ENCODE measurements at regions not wholly inside any gene's neighbourhood (a gene's known extent, or its start where the extent isn't known, plus 50 kb on each side); places are given as distances from the start of the nearest gene placed in this dataset.
"Not testable (repeated sequence)": the region's sequence is repeated elsewhere in the genome, so short reads cannot be mapped to it uniquely, and the experiment has no call there.

DNA sequence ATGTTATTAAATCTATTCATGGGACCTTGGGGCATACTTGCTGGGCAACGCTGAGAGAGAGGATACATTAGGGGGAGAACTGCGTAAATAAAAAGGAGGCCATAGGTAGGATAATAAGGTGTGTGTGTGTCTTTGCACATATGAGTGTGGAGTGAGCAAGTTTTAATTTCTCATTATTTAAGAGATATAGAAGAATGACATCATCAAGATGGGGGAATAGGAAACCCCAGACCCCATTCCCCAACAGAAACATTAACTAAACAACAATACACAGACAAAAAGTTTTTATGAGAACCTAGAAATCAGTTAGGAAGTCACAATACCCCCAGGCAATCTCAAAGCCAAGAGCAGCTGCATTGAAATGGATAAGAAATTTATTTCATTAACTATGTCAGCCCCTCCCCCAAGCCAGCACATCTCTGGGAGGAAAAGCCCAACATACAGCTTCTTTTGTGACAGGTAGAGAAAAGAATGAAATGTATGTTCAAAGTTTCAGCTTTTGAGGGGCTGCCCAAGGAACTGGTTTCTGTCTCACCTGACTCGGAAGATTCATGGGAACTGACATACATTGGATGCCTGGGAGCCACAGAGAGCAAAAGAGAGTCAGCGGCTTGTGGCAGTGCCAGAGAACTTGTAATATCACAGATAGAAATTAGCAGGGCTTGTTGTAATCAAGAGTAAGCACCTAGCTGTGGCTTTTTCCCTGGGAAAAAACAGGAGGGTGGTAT is 234.3 kb upstream of the NFIA start:
- no peak for DNase-seq

DNA sequence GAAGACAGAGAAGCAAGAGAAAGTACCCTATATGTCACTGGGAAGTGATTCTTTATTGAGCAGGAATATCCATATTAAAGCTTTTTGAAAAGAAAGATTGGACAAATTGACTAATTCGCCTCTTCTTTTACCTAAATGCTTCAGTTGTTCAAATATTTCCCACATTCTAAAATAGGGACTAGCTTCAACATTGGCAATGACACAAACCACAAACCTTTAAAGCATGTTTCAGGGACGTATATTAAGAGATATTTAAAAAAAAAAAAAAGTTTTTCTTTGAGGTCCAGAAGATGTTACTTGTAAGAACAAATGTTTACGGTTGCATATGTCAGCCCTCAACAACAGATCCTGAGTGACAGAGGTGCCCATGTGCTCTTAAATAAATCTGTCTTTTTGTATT is 235.0 kb upstream of the NFIA start:
- no peak for DNase-seq

DNA sequence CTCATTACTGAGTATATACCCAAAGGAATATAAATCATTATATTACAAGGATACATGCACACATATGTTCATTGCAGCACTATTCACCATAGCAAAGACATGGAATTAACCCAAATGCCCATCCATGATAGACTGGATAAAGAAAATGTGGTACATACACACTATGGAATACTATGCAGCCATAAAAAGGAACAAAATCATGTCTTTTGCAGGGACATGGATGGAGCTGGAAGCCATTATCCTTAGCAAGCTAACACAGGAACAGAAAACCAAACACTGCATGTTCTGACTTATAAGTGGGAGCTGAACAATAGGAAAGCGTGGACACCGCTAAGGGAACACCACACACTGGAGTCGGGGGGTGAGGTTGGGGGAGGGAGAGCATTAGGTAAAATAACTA is 236.7 kb upstream of the NFIA start:
- not testable (repeated sequence) for DNase-seq

DNA sequence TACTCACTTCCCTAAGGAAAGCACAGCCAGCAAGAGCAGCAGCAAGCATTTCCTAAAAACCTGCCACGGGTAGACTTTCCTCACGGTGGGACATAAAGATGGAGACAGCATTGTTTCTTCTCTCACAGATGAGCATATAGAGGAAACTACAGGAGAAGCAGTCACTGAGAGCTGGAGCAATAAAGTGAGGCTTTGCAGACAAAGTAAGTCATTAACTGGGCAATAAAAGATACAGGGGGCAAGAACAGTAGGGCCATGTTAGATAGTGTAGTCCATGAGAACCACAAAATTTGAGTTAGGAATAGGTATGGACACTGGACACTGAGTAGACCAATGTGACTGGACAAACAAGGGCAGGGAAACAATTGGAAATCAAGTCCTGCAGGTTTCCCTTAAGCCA is 240.1 kb upstream of the NFIA start:
- DNase-seq: no peak

DNA sequence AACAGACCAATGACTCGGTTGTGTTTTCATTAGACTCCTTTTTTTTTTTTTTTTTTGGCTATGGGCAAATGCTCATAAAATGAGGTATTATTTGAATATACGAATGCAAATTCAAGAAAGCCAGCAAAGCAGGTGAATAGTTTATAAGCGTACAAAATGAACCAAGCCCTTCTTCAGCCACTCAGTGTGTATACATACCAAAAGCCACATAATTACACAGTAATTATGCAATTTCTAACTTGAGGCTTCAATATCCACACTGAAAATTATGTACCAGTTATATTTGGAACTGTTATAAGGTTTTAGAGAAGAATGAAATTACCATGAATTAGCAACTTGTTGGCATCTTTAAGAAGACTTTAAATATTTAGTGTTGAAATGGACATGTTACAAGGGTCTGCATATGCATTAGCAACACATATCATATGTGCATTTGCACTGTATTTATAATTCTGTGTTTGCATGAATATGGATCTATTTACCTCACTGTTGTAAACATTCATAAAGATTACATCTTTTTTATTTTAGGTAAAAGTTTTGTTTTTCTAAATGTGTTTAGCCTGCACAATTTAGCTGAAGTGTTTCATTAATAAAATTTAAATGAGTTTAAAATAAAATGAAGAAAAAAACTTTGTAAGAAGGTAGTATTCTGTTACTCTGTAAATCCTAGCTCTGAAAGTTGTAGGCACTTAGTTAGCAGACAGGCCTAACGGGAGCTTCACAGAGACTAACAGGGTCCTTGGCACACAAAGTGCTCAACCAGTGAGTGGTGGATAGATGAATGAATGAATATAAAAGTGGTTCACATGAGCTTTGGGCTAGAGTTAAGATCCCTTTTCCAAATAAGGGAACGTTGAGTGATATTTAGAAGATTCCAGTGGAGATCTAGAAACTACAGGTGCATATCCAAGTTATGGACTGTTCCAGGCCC is 241.0 kb upstream of the NFIA start:
- no peak for DNase-seq

DNA sequence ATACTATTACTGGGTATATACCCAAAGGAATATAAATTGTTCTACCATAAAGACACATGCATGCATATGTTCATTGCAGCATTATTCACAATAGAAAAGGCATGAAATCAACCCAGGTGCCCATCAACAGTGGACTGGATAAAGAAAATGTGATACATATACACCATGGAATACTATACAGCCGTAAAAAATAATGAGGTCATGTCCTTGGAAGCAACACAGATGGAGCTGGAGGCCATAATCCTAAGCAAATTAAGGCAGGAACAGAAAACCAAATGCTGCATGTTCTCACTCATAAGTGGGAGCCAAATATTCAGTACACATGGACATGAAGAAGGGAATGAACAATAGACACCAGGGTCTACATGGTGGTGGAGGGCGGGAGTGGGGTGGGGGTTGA is 241.9 kb upstream of the NFIA start:
- DNase-seq: not testable (repeated sequence)

DNA sequence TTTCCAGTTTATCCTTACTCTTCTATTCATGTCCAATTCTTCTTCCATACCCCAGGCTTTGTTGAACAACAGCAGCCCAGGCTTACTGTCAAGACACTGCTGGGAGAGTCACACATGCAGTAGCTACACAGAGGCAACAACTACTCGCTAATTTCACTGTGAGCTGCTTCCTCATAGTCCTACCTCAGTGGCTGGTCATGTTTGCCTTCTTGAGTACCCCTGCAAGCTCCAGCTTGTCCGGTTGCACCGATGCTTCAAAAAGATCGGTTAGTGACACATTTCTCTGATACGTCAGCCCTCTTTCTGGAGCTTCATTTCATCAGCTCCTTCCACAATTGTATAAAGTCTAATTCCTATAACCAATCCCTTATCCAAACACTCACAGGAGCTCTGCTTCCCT is 246.7 kb upstream of the NFIA start:
- DNase-seq: no peak

DNA sequence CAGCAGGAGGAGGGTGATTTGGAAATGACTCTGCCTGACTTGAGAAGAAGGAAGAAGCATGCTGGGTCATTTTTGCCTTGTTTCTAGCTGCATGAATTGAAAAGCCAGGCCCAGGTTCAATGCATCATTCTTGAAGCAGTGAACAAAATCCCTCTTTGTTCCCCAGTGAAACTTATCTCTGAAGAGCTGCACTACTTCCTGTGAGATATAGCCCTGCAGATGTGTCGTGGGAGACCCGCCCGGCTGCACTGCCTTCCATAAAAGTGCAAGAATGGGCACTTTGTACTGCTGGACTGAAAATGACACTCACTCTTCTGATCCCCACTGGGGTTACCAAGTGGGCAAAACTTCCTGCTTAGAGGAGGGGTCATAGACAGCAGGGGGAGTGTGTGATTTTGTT is 249.2 kb upstream of the NFIA start:
- no peak for DNase-seq

DNA sequence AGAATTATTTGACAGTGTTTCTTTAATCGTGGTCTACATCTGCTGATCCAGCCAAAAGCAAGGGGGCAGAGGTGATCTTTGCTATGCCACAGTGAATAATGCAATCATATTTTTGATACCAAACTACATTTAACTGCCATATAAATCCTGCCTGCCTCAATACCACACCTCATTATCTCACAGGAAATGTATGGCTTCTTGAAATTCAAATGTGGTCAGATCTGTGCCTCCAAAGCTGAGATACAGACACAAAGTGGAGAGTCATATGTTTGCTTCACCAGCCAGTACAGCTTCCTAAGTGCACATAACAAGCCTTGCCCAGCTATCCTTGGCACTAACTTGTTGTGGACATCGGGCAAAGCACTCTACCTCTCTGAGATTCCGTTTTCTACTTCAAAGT is 250.0 kb upstream of the NFIA start:
- DNase-seq: no peak

DNA sequence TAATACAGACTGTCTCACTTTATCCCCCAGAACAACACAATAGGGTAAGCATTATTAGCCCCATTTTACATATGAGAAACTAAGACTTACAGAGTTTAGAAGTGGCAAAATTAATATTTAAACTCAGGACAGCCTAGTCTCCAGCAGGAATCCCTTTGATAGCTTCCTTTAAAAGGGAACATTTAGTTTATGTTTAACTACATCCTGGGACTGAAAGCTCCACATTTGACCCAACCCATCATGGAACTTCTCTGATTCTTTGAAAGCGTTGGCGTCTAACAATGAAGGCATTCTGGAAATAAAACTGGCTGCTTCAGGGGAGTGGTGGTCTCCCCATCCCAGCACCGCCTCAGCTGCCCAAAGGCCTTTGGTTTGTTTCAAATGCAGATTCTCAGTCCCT is 250.6 kb upstream of the NFIA start:
- DNase-seq: no peak

DNA sequence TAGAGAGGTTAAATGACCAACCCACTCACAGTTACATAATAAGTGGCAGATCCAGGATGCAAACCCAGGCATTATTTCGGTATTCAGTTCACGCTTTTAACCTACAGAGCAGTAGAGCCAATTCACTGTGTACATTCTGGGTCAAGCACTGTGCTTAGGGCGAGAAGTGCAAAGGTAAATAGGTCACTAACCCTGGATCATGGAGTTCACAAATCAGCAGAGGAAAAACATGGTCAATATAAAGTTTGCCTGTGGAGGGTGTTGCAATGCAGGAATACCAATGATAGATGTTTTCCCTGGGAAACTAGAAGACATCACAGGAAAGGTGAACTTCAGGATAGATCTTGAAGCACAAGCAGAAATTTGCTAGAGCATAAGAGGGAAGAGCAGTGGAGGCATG is 253.4 kb upstream of the NFIA start:
- no peak for DNase-seq

DNA sequence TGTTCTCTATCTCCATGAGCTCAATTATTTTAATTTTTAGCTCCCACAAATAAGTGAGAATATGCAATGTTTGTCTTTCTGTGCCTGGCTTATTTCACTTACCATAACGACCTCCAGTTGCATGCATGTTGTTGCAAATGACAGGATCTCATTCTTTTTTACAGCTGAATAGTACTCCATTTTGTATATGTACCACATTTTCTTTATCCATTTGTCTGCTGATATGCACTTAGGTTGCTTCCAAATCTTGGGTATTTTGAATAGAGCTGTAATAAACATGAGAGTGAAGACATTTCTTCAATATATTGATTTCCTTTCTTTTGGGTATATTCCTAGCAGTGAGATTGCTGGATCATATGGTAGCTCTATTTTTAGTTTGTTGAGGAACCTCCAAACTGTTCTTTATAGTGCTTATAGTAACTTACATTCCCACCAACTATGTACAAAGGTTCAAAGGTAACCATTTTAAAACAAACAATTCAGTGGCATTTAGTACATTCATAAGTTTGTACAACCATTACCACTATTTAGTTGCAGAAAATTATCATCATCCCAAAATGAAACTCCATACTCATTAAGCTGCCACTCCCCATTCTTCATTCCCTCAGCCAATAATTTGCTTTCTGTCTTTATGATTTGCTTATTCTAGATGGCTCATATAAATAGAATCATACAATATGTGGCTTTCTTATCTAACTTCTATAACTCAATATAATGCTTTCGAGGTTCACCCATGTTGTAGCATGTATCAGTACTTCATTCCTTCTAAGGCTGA is 255.9 kb upstream of the NFIA start:
- DNase-seq: no peak

DNA sequence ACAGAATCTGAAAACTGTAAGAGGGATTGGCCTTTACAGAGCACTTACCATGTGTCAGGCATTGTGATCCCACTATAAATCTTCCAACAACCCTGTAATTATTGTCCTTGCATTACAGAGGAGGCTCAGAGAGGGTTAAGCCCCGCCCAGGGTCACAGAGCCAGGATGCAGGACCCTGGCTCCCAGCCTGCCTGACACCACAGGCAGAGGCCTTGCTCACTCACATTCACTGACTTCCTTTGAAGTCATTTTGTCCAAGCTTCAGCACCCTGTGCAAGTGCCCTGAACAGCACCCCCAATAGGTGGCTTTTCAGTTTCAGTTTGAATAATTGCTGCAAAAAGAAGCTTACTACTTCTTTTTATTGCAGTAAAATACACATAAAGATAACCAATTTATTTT is 256.8 kb upstream of the NFIA start:
- DNase-seq: no peak

DNA sequence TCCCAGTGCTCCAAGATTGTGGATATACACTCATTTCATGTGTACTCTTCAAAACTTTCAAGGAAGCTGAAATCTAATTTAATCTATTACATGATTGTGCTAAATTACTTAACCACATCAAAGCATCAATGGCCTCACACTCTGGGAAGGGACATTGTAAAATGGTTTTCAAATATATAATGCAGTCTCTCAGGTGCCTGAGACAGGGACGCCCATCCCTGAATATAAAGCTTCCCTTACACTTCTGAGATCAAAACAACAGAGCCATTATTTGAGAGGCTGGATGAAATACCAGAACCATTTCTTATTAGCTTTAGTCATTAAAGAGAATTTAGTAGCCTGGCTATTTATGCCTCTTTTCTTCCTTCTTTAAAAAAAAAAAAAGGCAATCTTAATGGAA is 259.2 kb upstream of the NFIA start:
- no peak for DNase-seq

DNA sequence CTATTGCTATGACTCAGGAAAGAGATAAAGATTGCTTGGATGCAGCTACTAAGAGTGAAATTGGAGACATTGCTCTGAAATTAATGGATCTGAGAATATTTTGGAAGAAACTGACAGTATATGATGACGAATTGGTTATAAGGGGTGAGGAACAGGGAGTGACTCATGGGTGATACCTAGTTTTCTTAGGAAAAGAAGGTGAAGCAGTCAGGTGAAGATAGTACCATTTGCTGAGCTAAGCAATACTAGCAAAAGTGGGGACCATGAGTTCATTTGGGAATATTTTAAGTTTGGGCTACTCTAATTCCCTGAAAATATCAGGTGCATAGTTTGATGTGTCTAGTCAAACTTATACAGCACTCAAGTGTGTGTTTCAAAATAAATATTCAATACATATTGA is 260.1 kb upstream of the NFIA start:
- DNase-seq: no peak

DNA sequence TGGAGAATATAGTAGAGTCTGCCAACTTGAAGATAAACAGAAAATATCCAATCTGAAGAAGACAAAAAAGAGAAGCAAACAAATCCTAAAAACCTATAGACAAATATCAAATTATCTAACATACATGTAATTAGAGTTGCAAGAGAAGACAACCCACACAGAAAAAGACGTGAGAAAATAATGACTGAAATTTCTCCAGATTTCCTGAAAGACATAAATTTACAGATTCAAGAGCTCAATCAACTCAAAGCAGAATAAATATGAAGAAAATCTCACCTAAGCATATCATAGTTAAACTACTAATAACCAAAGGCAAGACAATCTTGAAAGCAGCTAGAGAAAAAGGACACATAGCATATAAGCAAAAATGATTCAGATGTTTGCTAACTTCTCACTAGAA is 261.2 kb upstream of the NFIA start:
- no peak for DNase-seq

DNA sequence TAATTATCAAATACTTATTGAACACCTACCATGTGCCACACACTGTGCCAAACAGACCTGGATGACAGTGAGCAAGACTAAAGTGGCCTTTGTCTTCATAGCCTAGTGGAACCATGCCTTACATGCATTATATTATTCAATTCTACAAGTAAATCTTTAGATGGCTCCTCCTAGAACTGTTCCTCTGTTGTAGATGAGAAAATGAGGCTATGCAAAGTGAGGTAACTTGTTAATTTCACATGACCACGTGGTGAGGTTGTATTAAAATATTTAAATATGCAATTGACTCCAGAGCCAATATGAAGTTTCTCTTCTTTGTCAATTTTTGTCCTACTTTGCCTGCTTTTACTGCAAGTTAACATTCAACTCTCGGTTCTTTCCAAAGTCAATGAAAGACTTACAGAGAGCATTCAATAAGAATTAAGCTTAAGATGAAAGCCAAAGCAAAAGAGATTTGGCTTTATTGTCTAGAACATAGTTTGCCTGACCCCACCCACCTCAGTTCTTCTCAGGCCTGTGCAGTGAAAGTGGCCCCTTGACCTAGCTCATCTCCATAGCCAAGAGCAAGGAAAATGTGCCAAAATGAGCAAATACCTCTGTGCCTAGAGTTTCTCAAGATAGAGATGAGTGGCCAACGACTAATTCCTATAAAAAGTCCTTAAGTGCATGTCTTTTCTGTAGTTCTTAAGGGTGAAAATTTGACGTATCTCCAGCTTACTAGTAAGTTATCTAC is 263.2 kb upstream of the NFIA start:
- DNase-seq: no peak

DNA sequence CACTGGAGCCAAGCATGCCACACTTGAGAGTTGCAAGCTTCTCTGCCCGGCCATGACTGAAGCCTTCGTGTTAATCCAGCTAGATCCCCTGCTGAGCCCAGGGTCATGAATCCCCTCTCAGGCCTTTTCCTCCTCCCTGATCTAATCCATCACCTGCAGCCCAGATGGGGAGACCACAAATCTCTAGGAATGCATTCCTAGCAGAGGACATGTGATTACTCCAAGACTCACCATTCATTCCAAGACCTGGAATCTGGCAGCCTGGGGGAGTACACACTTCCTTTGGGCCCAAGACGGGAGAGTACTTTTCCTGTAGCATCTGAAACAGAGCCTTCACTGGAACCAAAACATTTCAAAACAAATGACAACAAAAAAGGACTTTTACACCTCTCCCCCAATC is 269.3 kb upstream of the NFIA start:
- no peak for DNase-seq

DNA sequence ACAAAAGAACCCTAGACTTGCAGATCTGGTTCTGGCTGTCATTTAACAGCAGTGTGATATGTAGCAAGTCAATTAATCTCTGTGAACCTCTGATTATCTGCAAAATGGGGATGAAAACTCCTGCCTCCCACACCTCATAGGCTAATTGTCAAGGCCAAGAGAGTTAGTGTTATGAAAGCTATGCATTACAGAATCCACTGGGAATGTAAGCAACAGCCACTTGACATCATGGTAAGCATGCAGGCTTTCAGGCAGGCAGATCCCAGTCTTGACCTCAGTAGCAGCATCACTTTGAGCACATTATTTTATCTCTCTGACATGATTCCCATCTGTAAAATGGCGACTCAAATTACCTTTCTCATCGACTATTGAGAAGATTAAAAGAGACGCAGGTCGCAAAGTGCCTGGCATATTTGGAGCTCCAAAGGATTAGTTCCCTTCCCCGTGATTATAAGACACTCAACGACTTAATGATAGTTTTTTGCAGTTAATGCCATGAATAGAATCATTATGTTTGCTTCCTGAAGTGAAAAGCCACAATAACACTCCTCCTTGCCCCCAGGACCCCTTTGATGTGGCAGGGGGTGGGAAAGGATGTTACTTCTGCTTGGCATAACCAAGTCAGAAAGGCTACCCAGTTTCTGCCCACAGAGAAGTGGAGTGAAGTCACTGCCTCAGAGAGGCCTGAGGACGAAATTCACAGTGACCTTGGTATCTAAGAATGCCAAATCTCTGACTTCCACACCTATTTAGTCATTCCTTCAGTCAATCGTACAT is 273.0 kb upstream of the NFIA start:
- no peak for DNase-seq

DNA sequence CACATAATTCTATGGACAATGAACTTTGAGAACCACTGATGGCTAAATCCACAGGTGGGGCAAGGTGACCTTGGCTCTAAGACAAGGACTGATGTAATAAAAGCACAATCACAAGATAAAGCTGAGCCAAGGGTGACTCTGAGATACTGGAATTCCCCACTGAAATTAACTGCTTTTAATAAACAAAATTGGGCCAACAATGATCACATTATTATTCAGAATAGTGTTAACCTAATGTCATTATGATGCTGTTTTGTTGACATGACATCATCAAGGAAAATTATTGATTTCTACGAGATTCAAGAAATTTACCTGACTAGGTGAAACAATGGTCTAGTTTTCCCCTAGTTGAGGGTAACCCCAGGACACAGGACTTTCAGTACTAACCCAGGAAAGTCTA is 273.7 kb upstream of the NFIA start:
- no peak for DNase-seq

DNA sequence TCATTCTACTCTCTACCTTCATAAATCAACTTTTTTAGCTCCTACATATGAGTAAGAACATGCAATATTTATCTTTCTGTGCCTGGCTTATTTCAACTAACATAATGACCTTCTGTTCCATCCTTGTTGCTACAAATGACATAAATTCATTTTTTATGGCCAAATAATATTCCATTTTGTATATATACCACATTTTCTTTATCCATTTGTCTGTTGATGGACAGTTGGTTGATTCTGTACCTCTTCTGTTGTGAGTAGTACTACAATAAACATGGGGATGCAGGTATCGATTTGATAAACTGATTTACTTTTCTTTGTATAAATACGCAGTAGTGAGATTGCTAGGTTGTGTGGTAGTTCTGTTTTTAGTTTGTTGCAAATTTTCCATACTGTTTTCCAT is 279.5 kb upstream of the NFIA start:
- DNase-seq: no peak

DNA sequence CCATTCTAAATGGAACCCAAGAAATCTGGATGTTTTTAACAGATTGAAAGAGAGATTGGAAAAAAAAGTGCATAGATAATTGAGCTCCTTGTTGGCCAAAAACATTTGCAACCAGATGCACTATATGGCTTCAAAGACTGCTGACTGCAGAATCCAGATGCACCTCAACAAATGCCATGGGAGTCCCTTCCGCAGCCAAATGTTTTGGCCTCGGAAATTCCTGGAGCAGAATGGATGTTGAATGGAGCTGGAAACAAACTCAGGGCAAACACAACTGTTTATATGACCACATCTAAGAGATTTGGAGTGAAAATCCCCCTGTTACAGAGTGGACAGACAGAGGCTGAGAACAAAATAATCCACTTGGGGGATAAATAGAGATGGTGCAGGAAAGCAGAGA is 285.0 kb upstream of the NFIA start:
- DNase-seq: no peak
